Osteocyte (in vitro differentiated cells): ENCODE measurements at regions not wholly inside any gene's neighbourhood (a gene's known extent, or its start where the extent isn't known, plus 50 kb on each side); places are given as distances from the start of the nearest gene placed in this dataset.
A peak's percentile ranks its signal among the peaks of the same experiment; 100 is the strongest.

ENCODE experiments used
- DNase-seq: peaks from one replicate; pipeline ENCODE4 v3.0.0; 2021; ENCODE audit warnings: mixed read lengths; ENCODE audit not compliant: unreplicated experiment; ENCODE audit errors: extremely low spot score
- H3K27ac Mint-ChIP-seq: one replicate; pipeline ENCODE4 v1.8.0; 2021; ENCODE audit warnings: mild to moderate bottlenecking, mixed read lengths; ENCODE audit not compliant: unreplicated experiment
- H3K27me3 Mint-ChIP-seq: one replicate; pipeline ENCODE4 v1.8.0; 2021; ENCODE audit warnings: mixed read lengths; ENCODE audit not compliant: unreplicated experiment
- H3K36me3 Mint-ChIP-seq: one replicate; pipeline ENCODE4 v1.8.0; 2021; ENCODE audit warnings: mixed read lengths; ENCODE audit not compliant: unreplicated experiment
- H3K4me1 Mint-ChIP-seq: one replicate; pipeline ENCODE4 v1.8.0; 2021; ENCODE audit warnings: mixed read lengths; ENCODE audit not compliant: unreplicated experiment
- H3K4me3 Mint-ChIP-seq: one replicate; pipeline ENCODE4 v1.8.0; 2021; ENCODE audit warnings: mild to moderate bottlenecking, moderate library complexity, mixed read lengths; ENCODE audit not compliant: unreplicated experiment
- H3K9me3 Mint-ChIP-seq: one replicate; pipeline ENCODE4 v1.8.0; 2021; ENCODE audit warnings: mixed read lengths; ENCODE audit not compliant: unreplicated experiment
- TF ChIP-seq, protein P1 (sequence below): fragments of 200-600 bp; sonication (generic); IDR thresholded peaks from 2 replicates; pipeline ENCODE4 v1.5.0; 2021; ENCODE audit warnings: antibody characterized with exemption, mild to moderate bottlenecking, moderate library complexity

DNA sequence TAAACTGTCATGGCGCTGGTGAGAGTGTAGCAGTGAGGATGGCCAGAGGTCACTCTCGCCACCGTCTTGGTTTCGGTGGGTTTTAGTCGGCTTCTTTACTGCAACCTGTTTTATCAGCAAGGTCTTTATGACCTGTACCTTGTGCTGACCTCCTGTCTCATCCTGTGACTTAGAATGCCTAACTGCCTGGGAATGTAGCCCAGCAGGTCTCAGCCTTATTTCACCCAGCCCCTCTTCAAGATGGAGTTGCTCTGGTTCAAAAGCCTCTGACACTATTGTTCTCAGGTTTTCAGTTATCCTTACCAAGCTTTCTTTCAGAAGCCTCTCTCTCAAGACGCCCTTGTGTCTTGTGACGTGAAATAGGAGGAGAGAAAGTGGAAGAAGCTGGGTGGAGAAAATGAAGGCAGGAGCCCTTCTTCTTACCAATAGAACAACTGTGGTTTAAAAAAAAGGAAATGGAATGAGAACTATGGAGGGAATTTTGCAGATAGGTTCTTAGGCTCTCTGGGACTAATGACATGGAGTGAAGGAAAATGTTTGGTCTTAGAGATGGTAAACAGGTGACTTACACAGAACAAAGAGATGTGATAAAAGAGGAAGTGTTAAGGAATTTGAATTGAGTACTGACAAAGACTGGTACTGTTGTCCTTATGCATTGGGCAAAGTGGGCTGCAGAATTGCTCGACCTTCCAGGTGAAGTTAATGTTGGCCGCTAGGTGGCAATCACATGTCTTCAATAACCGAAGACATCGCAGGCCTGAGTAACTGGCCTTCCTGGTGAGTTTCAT, 133.3 kb upstream of the RAI14 start:
- H3K27ac Mint-ChIP-seq: peak overlapping the region; percentile 61

DNA sequence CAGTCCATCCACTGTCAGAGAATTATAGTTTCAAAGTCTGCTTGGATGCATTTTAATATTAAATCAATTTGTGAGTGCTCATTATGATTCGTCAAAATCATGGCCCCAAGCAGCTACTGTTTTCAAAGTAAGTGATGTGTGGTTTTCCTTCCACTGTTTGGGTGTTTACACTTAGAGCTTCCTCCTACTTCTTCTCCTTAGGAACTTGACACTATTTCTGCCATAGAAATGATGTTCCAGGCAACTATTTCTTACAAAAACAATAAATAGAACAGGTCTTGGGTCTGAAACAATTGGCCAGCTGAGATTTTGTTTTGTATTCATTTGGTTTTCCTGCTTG, 132.8 kb upstream of the RAI14 start:
- H3K9me3 Mint-ChIP-seq: no peaks in the 10 kb centered on the region
- peaks cover 22% of the 10 kb centered on the region for H3K4me1 Mint-ChIP-seq
- no peak overlapping the region for H3K4me3 Mint-ChIP-seq
- peak overlapping the region; percentile 60 for H3K27ac Mint-ChIP-seq
- TF ChIP-seq, protein P1, sequence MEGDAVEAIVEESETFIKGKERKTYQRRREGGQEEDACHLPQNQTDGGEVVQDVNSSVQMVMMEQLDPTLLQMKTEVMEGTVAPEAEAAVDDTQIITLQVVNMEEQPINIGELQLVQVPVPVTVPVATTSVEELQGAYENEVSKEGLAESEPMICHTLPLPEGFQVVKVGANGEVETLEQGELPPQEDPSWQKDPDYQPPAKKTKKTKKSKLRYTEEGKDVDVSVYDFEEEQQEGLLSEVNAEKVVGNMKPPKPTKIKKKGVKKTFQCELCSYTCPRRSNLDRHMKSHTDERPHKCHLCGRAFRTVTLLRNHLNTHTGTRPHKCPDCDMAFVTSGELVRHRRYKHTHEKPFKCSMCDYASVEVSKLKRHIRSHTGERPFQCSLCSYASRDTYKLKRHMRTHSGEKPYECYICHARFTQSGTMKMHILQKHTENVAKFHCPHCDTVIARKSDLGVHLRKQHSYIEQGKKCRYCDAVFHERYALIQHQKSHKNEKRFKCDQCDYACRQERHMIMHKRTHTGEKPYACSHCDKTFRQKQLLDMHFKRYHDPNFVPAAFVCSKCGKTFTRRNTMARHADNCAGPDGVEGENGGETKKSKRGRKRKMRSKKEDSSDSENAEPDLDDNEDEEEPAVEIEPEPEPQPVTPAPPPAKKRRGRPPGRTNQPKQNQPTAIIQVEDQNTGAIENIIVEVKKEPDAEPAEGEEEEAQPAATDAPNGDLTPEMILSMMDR: no peak
- H3K36me3 Mint-ChIP-seq: no peaks in the 10 kb centered on the region
- DNase-seq: no peak
- no peaks in the 10 kb centered on the region for H3K27me3 Mint-ChIP-seq

More for the DNA sequence above, 133.3 kb upstream of the RAI14 start:
- Mint-ChIP-seq H3K4me1 (peaks cover 22% of the 10 kb centered on the region), H3K36me3 (no peaks in the 10 kb centered on the region), H3K4me3 (no peak overlapping the region), H3K27me3 (no peaks in the 10 kb centered on the region), H3K9me3 (no peaks in the 10 kb centered on the region)
- DNase-seq: peak; percentile 86
- TF ChIP-seq, protein P1: peak; percentile 85

DNA sequence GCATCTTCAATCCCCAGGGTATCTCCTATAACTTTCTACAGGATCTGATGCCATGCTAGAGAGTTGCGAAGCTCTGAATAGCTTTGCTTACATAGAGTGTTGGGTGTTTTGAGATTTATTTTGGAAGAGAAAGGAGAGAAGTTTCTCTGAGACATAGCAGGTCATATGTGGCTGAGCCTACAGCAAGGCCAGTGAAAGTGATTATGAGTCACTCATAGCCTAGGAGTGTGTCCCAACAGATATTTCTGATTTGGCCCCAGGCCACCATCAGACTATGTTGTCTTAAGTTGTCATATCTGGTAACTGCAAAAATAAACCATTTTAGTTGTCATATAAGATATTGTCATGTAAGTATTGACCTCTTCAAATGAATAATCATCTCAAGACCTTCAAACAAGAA, 132.0 kb upstream of the RAI14 start:
- H3K4me3 Mint-ChIP-seq: no peak overlapping the region
- H3K4me1 Mint-ChIP-seq: peaks cover 22% of the 10 kb centered on the region
- H3K27ac Mint-ChIP-seq: peak overlapping the region; percentile 60
- H3K27me3 Mint-ChIP-seq: no peaks in the 10 kb centered on the region
- TF ChIP-seq, protein P1: no peak
- no peaks in the 10 kb centered on the region for H3K36me3 Mint-ChIP-seq
- no peaks in the 10 kb centered on the region for H3K9me3 Mint-ChIP-seq
- no peak for DNase-seq

DNA sequence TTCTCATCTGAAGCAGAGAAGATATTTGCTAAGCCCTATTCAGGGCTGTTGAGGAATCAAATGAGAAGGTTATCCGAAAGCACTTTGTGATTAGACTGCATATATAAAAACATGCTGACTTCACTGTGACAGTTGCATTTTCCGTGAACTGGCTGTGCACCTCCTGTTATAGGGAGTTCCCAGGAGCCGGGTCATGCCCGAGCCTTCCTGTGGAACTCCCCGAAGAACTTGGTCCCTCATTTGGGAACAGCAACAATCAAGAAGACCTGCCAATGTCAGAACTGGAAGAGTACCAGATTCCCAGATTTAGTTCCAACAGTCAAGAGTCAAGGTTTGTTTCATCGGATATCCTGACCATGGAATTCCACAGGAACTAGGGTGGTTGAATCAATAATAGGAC, 130.4 kb upstream of the RAI14 start:
- H3K27ac Mint-ChIP-seq: no peak overlapping the region
- no peak for DNase-seq
- H3K27me3 Mint-ChIP-seq: no peaks in the 10 kb centered on the region
- no peaks in the 10 kb centered on the region for H3K36me3 Mint-ChIP-seq
- peaks cover 37% of the 10 kb centered on the region for H3K4me1 Mint-ChIP-seq
- TF ChIP-seq, protein P1: no peak
- H3K4me3 Mint-ChIP-seq: no peak overlapping the region
- H3K9me3 Mint-ChIP-seq: no peaks in the 10 kb centered on the region

DNA sequence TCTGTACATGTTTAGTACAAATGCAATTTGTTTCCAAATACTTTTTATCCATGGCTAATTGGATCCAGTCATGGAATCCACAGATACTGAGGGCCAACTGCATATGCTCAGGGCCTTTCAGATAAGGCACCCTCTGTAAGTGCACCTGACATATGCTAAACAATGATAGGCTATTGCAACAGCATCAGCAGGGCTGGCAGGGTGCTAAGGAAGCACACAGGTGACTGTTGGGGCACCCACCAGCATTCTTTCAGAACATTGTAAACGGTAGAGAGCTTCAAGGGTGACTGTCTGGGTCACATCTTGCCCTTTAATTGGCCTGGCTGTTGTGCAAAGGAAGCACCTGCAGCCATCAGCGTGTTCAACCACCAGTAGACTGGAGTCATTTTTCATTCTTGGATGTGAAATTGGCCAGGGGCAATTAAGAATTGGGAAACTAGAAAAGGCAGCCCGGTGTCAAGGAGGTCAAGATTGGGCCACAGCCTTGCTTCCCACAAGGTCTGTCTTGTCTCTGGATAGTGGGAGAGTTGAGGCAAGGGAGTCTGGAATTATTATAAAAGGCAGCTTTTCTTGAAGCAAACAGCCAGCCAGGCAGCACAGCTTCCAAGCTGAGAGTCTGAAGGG, 129.3 kb upstream of the RAI14 start:
- Mint-ChIP-seq H3K27ac (no peak overlapping the region), H3K27me3 (no peaks in the 10 kb centered on the region), H3K4me1 (peaks cover 42% of the 10 kb centered on the region), H3K4me3 (no peak overlapping the region), H3K36me3 (no peaks in the 10 kb centered on the region), H3K9me3 (no peaks in the 10 kb centered on the region)
- no peak for DNase-seq
- TF ChIP-seq, protein P1: no peak
